ENCODE measurements at regions not wholly inside any gene's neighbourhood (a gene's known extent, or its start where the extent isn't known, plus 50 kb on each side); places are given as distances from the start of the nearest gene placed in this dataset.

- TF ChIP-seq CTCF (IDR thresholded peaks at IDR 0.05) (no peak), EP300 (IDR thresholded peaks at IDR 0.05) (no peak), POLR2AphosphoS5 (IDR thresholded peaks at IDR 0.05) (no peak), POLR2A (IDR thresholded peaks at IDR 0.05) (no peak)
These were observed 202.3 kb downstream of the LTN1 start for GRCh38 chr21:28790335-28790734.

Measured in suprapubic skin (tissue), 4 donors.